8988T (cell line): ENCODE measurements at regions not wholly inside any gene's neighbourhood (a gene's known extent, or its start where the extent isn't known, plus 50 kb on each side); places are given as distances from the start of the nearest gene placed in this dataset.

Experiments
- DNase-seq: peaks from one replicate; pipeline ENCODE4 v3.0.0; 2011

DNA sequence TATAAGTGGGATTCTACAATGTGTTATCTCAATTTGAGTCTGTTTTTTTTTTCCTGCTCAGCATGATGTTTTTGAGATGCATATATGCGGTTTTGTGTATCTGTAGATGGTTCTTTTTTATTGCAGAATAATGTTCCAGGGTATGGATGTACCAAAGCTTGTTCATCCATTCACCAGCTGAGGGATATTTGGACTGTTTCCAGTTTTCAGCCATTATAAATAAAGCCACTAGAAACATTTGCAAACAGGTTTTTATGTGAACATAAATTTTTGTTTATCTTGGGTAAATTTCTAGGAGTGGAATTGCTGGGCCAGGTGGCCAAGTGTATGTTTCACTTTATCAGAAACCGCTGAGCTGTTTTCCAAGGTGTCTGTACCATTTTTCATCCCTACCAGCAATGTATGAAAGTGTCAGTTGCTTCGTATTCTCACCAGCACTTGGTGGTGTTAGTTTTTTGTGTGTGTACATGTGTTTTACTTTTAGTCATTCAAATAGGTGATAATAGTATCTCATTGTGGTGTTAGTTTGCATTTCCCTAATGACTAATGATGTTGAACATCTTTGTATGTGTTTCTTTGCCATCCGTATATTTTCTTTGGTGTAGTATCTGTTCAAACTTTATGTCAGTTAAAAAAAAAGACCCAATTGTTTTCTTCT, 124.2 kb downstream of the CEBPB start:
- DNase-seq: no peak

DNA sequence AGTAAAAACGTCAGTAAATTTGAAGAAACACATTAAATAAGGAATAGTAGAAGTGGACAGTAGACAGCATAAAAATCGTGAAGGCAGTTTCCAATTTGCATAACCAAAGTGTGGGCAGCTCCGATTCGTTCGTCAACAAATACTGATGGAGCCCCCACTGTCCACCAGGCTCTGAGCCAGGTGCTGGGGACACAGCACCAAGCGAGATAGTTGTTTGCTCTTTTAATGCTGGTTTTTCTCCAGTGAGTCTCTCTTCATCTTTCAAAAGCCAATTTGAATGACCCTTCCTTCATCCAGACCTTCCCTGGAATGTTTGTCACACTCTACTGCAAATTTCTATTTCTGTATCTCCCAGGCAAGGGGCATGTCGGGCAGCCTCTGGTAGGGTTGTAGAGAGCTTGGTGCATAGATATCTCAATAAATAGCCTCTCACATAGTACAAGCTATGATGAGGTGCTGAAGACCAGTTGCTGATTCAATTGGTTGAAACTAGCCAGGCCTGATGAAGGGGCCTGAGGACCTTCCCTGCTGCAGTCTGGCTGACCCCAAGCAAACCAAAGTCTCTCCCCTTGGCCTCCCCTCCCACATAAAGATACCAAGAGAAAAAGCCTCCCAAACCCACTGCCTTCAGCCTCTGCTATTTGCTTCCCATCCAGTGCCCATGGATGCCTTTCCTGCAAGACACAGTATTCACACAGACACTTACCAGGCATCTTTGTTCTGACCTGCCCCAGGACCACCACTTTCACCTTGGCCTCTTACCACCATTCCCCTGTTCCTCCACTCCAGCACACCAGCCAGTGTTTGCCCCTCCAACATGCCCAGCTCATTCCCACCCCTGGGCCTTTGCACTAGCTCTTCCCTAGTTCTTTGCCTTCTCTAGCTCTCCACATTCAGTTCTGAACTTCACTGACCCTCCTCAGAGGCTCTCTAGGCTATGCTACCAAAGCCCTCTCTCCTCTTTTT, 125.2 kb downstream of the CEBPB start:
- no peak for DNase-seq

- no peak for DNase-seq
Measured at GRCh38 chr20:50317116-50317515, 126.5 kb downstream of the CEBPB start.

GRCh38 chr20:50317609-50318008, 127.0 kb downstream of the CEBPB start:
- DNase-seq: no peak

DNA sequence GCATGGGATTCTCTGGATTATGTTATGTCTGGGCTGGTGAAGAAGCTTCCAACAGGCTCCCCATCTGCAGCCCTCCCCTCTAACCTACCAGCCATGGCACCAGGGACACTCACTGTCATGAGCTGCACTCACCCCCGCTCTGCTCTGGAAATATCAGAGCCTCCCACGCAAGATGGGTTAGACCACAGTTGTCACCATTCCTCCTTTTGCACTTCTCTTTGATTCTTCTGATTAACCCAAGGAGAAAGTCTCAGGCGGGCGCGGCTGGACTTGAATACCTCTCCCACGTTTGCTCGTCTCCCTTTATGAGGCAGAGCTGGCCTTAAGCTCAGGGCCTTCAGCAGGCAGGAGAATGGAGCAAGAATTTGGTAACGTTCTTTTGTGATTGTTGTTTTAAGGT, 128.1 kb downstream of the CEBPB start:
- DNase-seq: no peak

GRCh38 chr20:50320005-50320900, 129.6 kb downstream of the CEBPB start:
- no peak for DNase-seq

GRCh38 chr20:50320901-50321796, 130.5 kb downstream of the CEBPB start:
- peak; percentile 81 for DNase-seq

GRCh38 chr20:50321797-50322480, 131.3 kb downstream of the CEBPB start:
- no peak for DNase-seq

DNA sequence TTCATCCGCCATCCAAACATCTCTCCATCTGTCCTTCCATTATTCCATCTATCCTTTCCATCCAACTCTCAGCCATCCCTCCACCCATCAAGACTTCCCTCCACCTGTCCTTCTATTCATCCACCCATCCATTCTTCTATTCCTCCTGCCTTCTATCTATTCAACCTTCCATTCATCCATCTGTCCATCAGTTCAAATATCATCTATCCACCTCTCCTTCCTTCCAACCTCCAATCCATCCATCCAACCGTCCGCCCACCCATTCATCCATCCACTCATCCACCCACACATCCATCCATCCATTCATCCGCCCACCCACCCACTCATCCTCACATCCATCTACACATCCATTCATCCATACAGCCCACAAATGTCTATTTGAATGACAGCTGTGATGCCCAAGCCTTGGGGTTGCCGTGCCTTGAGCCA, 132.1 kb downstream of the CEBPB start:
- no peak for DNase-seq

DNA sequence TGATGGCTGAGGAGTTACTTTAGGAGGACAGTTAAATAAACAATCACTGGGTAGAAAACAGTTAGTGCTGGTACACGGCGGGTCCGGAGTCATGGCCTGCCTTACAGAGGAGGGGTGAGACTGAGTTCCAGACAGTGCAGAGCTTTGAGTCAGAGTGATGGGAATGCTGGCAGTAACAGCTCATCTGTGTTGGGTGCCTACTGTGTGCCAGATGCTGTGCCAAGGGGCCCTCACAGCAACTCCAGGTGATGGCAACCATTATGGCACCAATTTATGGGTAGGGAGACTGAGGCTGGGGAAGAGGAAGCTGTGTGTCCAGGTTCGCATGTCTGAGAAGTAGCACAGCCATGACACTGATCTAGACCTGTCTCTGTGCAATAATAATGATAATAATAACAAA, 132.6 kb downstream of the CEBPB start:
- DNase-seq: no peak

DNA sequence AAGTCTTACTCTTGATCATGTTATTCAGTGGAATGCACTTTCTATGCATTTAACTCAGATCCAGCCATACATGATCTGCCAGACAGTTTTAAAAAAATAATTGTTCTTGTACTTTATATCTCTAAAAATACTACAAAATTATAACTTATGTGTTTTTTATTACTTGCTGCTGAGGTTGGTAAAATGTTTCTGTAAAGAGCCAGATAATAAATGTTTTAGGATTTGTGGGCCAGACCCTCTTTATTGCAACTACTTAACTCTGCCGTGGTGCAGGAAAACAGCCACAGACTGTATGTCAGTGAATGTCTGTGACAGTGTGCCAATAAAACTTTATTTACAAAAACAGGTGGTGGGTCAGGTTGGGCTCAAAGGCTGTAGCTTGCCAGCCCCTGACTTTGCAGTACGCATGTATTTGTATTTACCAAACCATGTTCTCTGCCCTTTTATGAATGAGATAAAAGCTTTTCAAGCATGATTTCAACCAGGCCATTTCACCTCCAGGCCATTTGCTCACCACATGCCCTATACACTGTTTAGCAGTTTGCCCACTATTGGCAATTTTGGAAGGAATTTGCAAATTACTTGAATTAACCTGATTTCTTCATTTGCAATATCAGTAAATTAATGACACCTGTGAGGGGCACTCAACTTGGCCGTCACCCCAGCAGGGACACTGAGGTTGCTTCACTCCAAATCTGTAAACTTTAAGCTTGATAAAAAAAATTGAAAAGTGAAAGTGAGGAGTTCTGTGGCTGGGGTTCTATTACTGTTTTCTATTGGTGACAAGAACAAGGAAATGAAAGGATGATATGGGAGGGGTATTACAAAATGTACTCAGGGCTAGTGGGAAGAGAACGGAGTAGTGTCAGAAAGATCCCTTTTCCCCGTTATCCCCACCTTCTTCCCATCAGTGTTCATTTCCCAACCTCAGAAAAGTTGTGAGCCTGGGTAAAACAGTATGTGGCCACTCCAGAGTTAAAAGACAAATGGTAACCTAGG, 133.4 kb downstream of the CEBPB start:
- no peak for DNase-seq

GRCh38 chr20:50325215-50325614, 134.6 kb downstream of the CEBPB start:
- DNase-seq: no peak

DNA sequence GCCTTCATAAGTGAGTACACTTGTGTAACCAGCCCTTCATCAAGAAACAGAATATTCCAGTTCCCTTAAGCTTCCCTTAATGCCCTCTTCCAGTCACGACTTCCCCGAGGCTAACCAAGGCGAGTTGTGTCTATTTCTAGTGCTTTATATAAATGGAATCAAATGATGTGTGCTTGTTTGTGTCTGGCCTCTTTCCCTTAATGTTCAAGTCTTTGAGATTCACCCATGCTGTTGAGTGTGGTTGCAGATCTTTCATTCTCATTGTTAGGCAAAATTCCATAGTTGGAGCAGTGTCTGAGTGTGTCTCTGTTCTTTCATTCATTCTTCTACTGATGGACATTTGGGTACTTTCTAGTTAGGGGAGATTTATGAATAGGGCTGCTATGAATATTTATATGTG, 135.0 kb downstream of the CEBPB start:
- no peak for DNase-seq

GRCh38 chr20:50327666-50328065, 137.0 kb downstream of the CEBPB start:
- DNase-seq: no peak

DNA sequence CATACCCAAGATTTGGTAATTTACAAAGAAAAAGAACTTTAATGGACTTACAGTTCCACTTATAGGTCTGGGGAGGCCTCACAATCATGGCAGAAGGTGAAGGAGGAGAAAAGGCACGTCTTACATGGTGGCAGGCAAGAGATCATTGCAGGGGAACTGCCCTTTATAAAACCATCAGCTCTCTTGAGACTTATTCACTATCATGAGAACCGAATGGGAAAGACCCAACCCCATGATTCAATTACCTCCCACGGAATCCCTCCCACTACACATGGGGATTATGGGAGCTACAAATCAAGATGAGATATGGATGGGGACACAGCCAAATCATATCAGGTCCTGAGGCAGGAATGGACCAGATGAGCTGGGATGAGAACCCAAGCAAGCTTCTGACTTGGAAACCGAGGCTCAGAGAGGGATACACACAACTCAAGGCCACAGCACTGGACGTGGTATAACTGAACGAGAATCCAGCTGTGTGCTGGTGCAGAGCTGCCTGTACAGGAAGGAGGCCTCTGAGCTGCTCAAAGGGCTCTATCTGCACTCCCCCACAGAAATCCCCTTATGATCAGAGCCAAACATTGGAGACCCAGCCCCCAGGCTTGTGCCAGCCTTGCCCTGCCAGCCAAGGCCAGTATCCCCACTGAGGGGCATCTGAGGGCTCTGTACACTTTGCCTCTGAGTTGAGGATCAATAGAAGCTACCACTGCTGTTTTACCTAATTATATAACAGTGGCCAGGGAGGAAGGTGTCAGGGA, 137.8 kb downstream of the CEBPB start:
- DNase-seq: no peak

GRCh38 chr20:50328996-50329898, 138.6 kb downstream of the CEBPB start:
- DNase-seq: no peak

GRCh38 chr20:50329981-50330503, 139.4 kb downstream of the CEBPB start:
- DNase-seq: no peak
